Neural progenitor cell (in vitro differentiated cells): ENCODE measurements at regions not wholly inside any gene's neighbourhood (a gene's known extent, or its start where the extent isn't known, plus 50 kb on each side); places are given as distances from the start of the nearest gene placed in this dataset.
"Not testable (repeated sequence)": the region's sequence is repeated elsewhere in the genome, so short reads cannot be mapped to it uniquely, and the experiment has no call there.

Experiments
- EZH2 ChIP-seq: fragments of 200-600 bp; sonication (generic); IDR thresholded peaks from 2 replicates; pipeline ENCODE4 v1.6.1; 2017; ENCODE audit warnings: antibody characterized with exemption, mild to moderate bottlenecking, moderate library complexity
- EZH2phosphoT487 ChIP-seq: fragments of 200-600 bp; sonication (generic); IDR thresholded peaks from 2 replicates; pipeline ENCODE4 v1.6.1; 2017; ENCODE audit warnings: antibody characterized with exemption
- TF ChIP-seq, protein P1 (sequence below): fragments of 200-600 bp; sonication (generic); IDR thresholded peaks from 2 replicates; pipeline ENCODE4 v1.5.1; 2017; ENCODE audit warnings: antibody characterized with exemption, mild to moderate bottlenecking

DNA sequence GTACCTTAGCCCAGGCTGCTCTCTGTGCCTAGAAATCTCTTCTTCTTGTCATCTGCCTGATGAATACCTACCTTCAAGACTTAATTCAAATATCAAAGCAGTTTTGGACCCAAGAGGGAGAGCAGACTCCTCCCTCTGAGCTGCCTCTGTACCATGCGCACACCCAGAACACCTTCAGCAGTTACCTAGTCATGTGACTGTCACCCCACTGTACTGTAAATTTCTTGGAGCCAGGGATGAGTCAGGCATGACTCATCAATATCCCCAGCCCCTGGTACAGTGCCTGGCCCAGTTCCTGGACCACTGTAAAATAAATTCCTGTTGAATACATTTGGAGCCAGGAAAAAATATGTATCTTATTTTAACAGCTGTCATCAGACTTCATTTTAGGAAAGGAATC lies 111.7 kb downstream of the KBTBD2 start:
- TF ChIP-seq, protein P1, sequence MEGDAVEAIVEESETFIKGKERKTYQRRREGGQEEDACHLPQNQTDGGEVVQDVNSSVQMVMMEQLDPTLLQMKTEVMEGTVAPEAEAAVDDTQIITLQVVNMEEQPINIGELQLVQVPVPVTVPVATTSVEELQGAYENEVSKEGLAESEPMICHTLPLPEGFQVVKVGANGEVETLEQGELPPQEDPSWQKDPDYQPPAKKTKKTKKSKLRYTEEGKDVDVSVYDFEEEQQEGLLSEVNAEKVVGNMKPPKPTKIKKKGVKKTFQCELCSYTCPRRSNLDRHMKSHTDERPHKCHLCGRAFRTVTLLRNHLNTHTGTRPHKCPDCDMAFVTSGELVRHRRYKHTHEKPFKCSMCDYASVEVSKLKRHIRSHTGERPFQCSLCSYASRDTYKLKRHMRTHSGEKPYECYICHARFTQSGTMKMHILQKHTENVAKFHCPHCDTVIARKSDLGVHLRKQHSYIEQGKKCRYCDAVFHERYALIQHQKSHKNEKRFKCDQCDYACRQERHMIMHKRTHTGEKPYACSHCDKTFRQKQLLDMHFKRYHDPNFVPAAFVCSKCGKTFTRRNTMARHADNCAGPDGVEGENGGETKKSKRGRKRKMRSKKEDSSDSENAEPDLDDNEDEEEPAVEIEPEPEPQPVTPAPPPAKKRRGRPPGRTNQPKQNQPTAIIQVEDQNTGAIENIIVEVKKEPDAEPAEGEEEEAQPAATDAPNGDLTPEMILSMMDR: not testable (repeated sequence)
- TF ChIP-seq EZH2phosphoT487, EZH2: not testable (repeated sequence)
